Mammary epithelial cell (primary cell): ENCODE measurements at regions not wholly inside any gene's neighbourhood (a gene's known extent, or its start where the extent isn't known, plus 50 kb on each side); places are given as distances from the start of the nearest gene placed in this dataset.
"Not testable (repeated sequence)": the region's sequence is repeated elsewhere in the genome, so short reads cannot be mapped to it uniquely, and the experiment has no call there.

ENCODE experiments used
- EZH2 ChIP-seq: IDR thresholded peaks from 2 replicates; pipeline ENCODE4 v1.6.1; 2012; ENCODE audit warnings: low read length, inconsistent platforms, borderline replicate concordance
- TF ChIP-seq, protein P1 (sequence below), 2 donors: IDR thresholded peaks in 1 of 2; conservative IDR thresholded peaks in 1 of 2; 2 replicates each; pipeline ENCODE4 v1.5.1; 2011 to 2012; ENCODE audit warnings: inconsistent platforms in 2 of 2, low read length in 2 of 2, mild to moderate bottlenecking in 2 of 2, control low read depth in 1 of 2, low read depth in 1 of 2; ENCODE audit not compliant: insufficient read depth in 1 of 2; ENCODE audit errors: extremely low read depth in 1 of 2

GRCh38 chr11:100409267-100409666, 277.8 kb upstream of the ARHGAP42 start:
- TF ChIP-seq, protein P1, sequence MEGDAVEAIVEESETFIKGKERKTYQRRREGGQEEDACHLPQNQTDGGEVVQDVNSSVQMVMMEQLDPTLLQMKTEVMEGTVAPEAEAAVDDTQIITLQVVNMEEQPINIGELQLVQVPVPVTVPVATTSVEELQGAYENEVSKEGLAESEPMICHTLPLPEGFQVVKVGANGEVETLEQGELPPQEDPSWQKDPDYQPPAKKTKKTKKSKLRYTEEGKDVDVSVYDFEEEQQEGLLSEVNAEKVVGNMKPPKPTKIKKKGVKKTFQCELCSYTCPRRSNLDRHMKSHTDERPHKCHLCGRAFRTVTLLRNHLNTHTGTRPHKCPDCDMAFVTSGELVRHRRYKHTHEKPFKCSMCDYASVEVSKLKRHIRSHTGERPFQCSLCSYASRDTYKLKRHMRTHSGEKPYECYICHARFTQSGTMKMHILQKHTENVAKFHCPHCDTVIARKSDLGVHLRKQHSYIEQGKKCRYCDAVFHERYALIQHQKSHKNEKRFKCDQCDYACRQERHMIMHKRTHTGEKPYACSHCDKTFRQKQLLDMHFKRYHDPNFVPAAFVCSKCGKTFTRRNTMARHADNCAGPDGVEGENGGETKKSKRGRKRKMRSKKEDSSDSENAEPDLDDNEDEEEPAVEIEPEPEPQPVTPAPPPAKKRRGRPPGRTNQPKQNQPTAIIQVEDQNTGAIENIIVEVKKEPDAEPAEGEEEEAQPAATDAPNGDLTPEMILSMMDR (conservative IDR thresholded peaks at IDR 0.05 in 1 of 2, IDR thresholded peaks at IDR 0.05 in 1 of 2; ENCODE audit: extremely low read depth in 1 of 2, insufficient read depth in 1 of 2, low read depth in 1 of 2, low read length in 2 of 2), result not testable (repeated sequence)
- not testable (repeated sequence) for TF ChIP-seq EZH2
